H1 (cell line): ENCODE measurements at regions not wholly inside any gene's neighbourhood (a gene's known extent, or its start where the extent isn't known, plus 50 kb on each side); places are given as distances from the start of the nearest gene placed in this dataset.

Experiments
- CTCF ChIA-PET: fragments of 300-600 bp; sonication (Branson Sonifier 250); formaldehyde crosslinking; loops from one replicate; lab custom pipeline; 2021; ENCODE audit not compliant: partially characterized antibody; lab: Charles Lee
- POLR2A ChIA-PET: fragments of 300-600 bp; sonication (Branson Sonifier 250); formaldehyde crosslinking; loops from one replicate; lab custom pipeline; 2021; ENCODE audit warnings: inconsistent platforms; ENCODE audit not compliant: partially characterized antibody; lab: Charles Lee
- DNase-seq, 2 experiments: peaks; one replicate each; pipeline versions ENCODE4 v3.0.0 to v3.0.0-alpha.2; 2010 to 2022; ENCODE audit warnings: low spot score in 2 of 2, low read depth in 1 of 2, mixed read lengths in 1 of 2
- FAIRE-seq: peaks from 2 replicates; lab custom pipeline; 2011; peaks lifted over from hg19 to GRCh38; lab: Jason Lieb, UNC
- H2AFZ ChIP-seq: 2 replicates; pipeline ENCODE4 v1.8.1; 2012; ENCODE audit warnings: low read length, inconsistent platforms
- H2AK5ac ChIP-seq: 2 replicates; pipeline ENCODE4 v1.6.1; 2013; ENCODE audit warnings: low read depth, low read length
- H2BK120ac ChIP-seq: replicated peaks from 2 replicates; pipeline ENCODE3; 2013; ENCODE audit warnings: low read depth, low read length, inconsistent platforms
- H2BK12ac ChIP-seq: 2 replicates; pipeline ENCODE4 v1.6.1; 2013; ENCODE audit warnings: low read depth, low read length
- H2BK15ac ChIP-seq: 2 replicates; pipeline ENCODE4 v1.6.1; 2013; ENCODE audit warnings: low read length
- H2BK20ac ChIP-seq: 2 replicates; pipeline ENCODE4 v1.6.1; 2013; ENCODE audit warnings: low read length
- H2BK5ac ChIP-seq: 2 replicates; pipeline ENCODE4 v1.6.1; 2013; ENCODE audit warnings: low read depth, low read length
- H3K14ac ChIP-seq: 2 replicates; pipeline ENCODE4 v1.6.1; 2013; ENCODE audit warnings: inconsistent platforms; ENCODE audit not compliant: insufficient read length
- H3K18ac ChIP-seq: 2 replicates; pipeline ENCODE4 v1.6.1; 2013; ENCODE audit warnings: low read length; ENCODE audit errors: extremely low read depth
- H3K23ac ChIP-seq: 2 replicates; pipeline ENCODE4 v1.6.1; 2013; ENCODE audit warnings: inconsistent platforms; ENCODE audit not compliant: insufficient read length
- H3K23me2 ChIP-seq: 2 replicates; pipeline ENCODE4 v1.6.1; 2013; ENCODE audit warnings: low read depth, low read length
- H3K27ac ChIP-seq: 2 replicates; pipeline ENCODE4 v1.6.1; 2011; ENCODE audit warnings: low read depth, low read length, inconsistent platforms
- H3K27me3 ChIP-seq, 4 experiments: replicated peaks in 1 of 4; 1 replicate in 1 of 4; 2 replicates in 3 of 4; pipeline versions ENCODE4 v1.6.1 to v1.8.1; 2011 to 2013; ENCODE audit warnings: low read length in 3 of 4, mild to moderate bottlenecking in 3 of 4, inconsistent platforms in 2 of 4, mixed read lengths in 2 of 4, moderate library complexity in 1 of 4; ENCODE audit not compliant: control insufficient read depth in 3 of 4, insufficient read depth in 3 of 4; ENCODE audit errors: extremely low read depth in 1 of 4
- H3K36me3 ChIP-seq, 4 experiments: 2 replicates each; pipeline versions ENCODE4 v1.6.1 to v1.8.1; 2011 to 2013; ENCODE audit warnings: mild to moderate bottlenecking in 4 of 4, low read length in 3 of 4, moderate library complexity in 2 of 4, control low read depth in 1 of 4, inconsistent platforms in 1 of 4; ENCODE audit not compliant: insufficient read depth in 4 of 4, control insufficient read depth in 2 of 4
- H3K4ac ChIP-seq: replicated peaks from 2 replicates; pipeline ENCODE3; 2013; ENCODE audit warnings: low read length, low read depth, mixed read lengths, inconsistent platforms; ENCODE audit not compliant: insufficient read length
- H3K4me1 ChIP-seq, 4 experiments: replicated peaks in 1 of 4; 1 replicate in 1 of 4; 2 replicates in 3 of 4; pipeline versions ENCODE4 v1.6.1 to v1.8.1; 2011 to 2013; ENCODE audit warnings: low read length in 3 of 4, inconsistent platforms in 2 of 4, mixed read lengths in 1 of 4; ENCODE audit not compliant: insufficient read depth in 4 of 4, control insufficient read depth in 3 of 4
- H3K4me2 ChIP-seq, 2 experiments: 2 replicates each; pipeline versions ENCODE4 v1.6.1 to v1.8.1; 2011 to 2013; ENCODE audit warnings: low read depth in 2 of 2, low read length in 2 of 2, control low read depth in 1 of 2, inconsistent platforms in 1 of 2, mild to moderate bottlenecking in 1 of 2; ENCODE audit not compliant: insufficient read depth in 1 of 2
- H3K4me3 ChIP-seq, 4 experiments: fragments of 200-600, 300-600 bp in 1 of 4; sonication (generic), shearing (Covaris generic), sonication (Bioruptor Twin) in 1 of 4; 2 replicates each; pipeline versions ENCODE4 v1.5.1 to v1.8.1; 2011 to 2016; ENCODE audit warnings: low read length in 4 of 4, low read depth in 3 of 4, control low read depth in 2 of 4, inconsistent platforms in 2 of 4, mild to moderate bottlenecking in 2 of 4, mixed read lengths in 1 of 4, moderate library complexity in 1 of 4; ENCODE audit not compliant: insufficient read depth in 2 of 4; ENCODE audit errors: extremely low read depth in 1 of 4
- H3K56ac ChIP-seq: replicated peaks from 2 replicates; pipeline ENCODE3; 2013; ENCODE audit warnings: low read depth, mild to moderate bottlenecking, mixed read lengths, low read length, inconsistent platforms; ENCODE audit not compliant: insufficient read length
- H3K79me1 ChIP-seq: 2 replicates; pipeline ENCODE4 v1.6.1; 2013; ENCODE audit warnings: low read depth, low read length, control low read depth
- H3K79me2 ChIP-seq, 2 experiments: 2 replicates each; pipeline versions ENCODE4 v1.6.1 to v1.8.1; 2012 to 2013; ENCODE audit warnings: low read length in 2 of 2, mild to moderate bottlenecking in 2 of 2, inconsistent platforms in 1 of 2; ENCODE audit not compliant: insufficient read depth in 2 of 2, control insufficient read depth in 1 of 2
- H3K9ac ChIP-seq, 4 experiments: replicated peaks in 1 of 4; 1 replicate in 1 of 4; 2 replicates in 3 of 4; pipeline versions ENCODE4 v1.6.1 to v1.8.1; 2011 to 2013; ENCODE audit warnings: low read depth in 3 of 4, low read length in 3 of 4, control low read depth in 2 of 4, mild to moderate bottlenecking in 2 of 4, moderate library complexity in 2 of 4, inconsistent platforms in 1 of 4; ENCODE audit errors: extremely low read depth in 1 of 4
- H3K9me3 ChIP-seq, 2 experiments: 2 replicates each; pipeline versions ENCODE4 v1.6.1 to v1.8.1; 2012 to 2013; ENCODE audit warnings: mild to moderate bottlenecking in 2 of 2, moderate library complexity in 2 of 2, control low read depth in 1 of 2, inconsistent platforms in 1 of 2, low read depth in 1 of 2, low read length in 1 of 2, mixed read lengths in 1 of 2; ENCODE audit not compliant: insufficient read depth in 2 of 2
- H4K20me1 ChIP-seq, 2 experiments: replicated peaks in 1 of 2; 2 replicates each; pipeline versions ENCODE3 to v1.8.1; 2011 to 2013; ENCODE audit warnings: inconsistent platforms in 2 of 2, low read length in 2 of 2, mild to moderate bottlenecking in 1 of 2; ENCODE audit not compliant: insufficient read depth in 2 of 2, control insufficient read depth in 1 of 2
- H4K5ac ChIP-seq: 2 replicates; pipeline ENCODE4 v1.6.1; 2013; ENCODE audit warnings: low read length, low read depth, mixed read lengths, inconsistent platforms; ENCODE audit not compliant: insufficient read length
- H4K8ac ChIP-seq: 2 replicates; pipeline ENCODE4 v1.8.0; 2013; ENCODE audit warnings: mild to moderate bottlenecking, moderate library complexity, low read length, inconsistent platforms; ENCODE audit not compliant: insufficient read depth; ENCODE audit errors: extremely low read depth
- H4K91ac ChIP-seq: replicated peaks from 2 replicates; pipeline ENCODE3; 2013; ENCODE audit warnings: low read length, mixed read lengths, inconsistent platforms; ENCODE audit not compliant: insufficient read length
- WGBS, 2 experiments: shearing (Covaris generic) in 1 of 2; methylation state at CpG; one replicate each; pipeline versions ENCODE4 v1.1.6 to v1.1.7; 2013 to 2015; ENCODE audit warnings: low lambda C conversion rate in 2 of 2, mixed read lengths in 2 of 2, inconsistent platforms in 1 of 2, low coverage in 1 of 2, missing lambda C conversion rate in 1 of 2; ENCODE audit not compliant: insufficient replicate concordance in 2 of 2, insufficient coverage in 1 of 2, insufficient read length in 1 of 2; ENCODE audit errors: extremely low coverage in 1 of 2, missing lambda C conversion rate in 1 of 2; 5-methylcytosine and 5-hydroxymethylcytosine counted together

GRCh38 chr6:90434094-90434493 is 137.5 kb upstream of the BACH2 start:
- Histone ChIP-seq H3K4me1 (peaks cover 0 to 20% (median 15%) of the 10 kb centered on the region in 4 experiments; a peak in 4 of 7 replicates), H2AK5ac (no peak overlapping the region), H3K4ac (no peak overlapping the region), H3K79me1 (no peaks in the 10 kb centered on the region), H3K4me3 (no peak overlapping the region), H2BK5ac (no peak overlapping the region), H4K8ac (no peak overlapping the region), H3K4me2 (no peak overlapping the region), H3K27me3 (no peaks in the 10 kb centered on the region; a peak in 1 of 7 replicates), H3K56ac (no peak overlapping the region), H3K36me3 (no peaks in the 10 kb centered on the region), H3K9me3 (peaks cover 0 to 14% of the 10 kb centered on the region in 2 experiments; a peak in 1 of 4 replicates), H3K9ac (no peak overlapping the region), H4K5ac (no peak overlapping the region), H3K23me2 (no peaks in the 10 kb centered on the region), H3K14ac (no peak overlapping the region), H2AFZ (no peak overlapping the region), H3K18ac (no peak overlapping the region), H2BK120ac (peak overlapping the region; percentile 7), H2BK12ac (peak overlapping the region; percentile 28; the same call in 1 of the 2 replicates), H4K20me1 (no peaks in the 10 kb centered on the region), H2BK15ac (peak overlapping the region; percentile 74; the same call in 1 of the 2 replicates), H3K79me2 (no peaks in the 10 kb centered on the region), H3K27ac (no peak overlapping the region), H4K91ac (peak overlapping the region; percentile 14), H2BK20ac (peak overlapping the region; percentile 73; the same call in 1 of the 2 replicates), H3K23ac (no peak overlapping the region)
- no peak for FAIRE-seq
- DNase-seq = no peak
- POLR2A ChIA-PET = no interaction called here
- CTCF ChIA-PET = interaction anchor here (0.6 to 5.3 kb wide), 26 partner anchors 10 to 497 kb away, joined by 3 to 32 read pairs (median 4); no protein-coding TSS in a partner anchor
- 88% methylated on average over 1 of the region's 1 CpG; no CpG with 5 or more reads in 1 of the 2 experiments for WGBS, 2 experiments
